HepG2 (cell line): ENCODE measurements at regions not wholly inside any gene's neighbourhood (a gene's known extent, or its start where the extent isn't known, plus 50 kb on each side); places are given as distances from the start of the nearest gene placed in this dataset.

Experiments used
- IKZF1 ChIP-seq: fragments of 450-650 bp; IDR thresholded peaks from 2 replicates; pipeline ENCODE4 v1.7.1; 2016
- POGK ChIP-seq: sonication (generic); formaldehyde crosslinking; conservative IDR thresholded peaks from 2 replicates; pipeline ENCODE4 v1.8.0; 2022; ENCODE audit warnings: mild to moderate bottlenecking, moderate library complexity, missing genetic modification reagents
- STAT6 ChIP-seq: sonication (generic); formaldehyde crosslinking; IDR thresholded peaks from 2 replicates; pipeline ENCODE4 v1.4.0; 2020; ENCODE audit warnings: missing genetic modification reagents, mild to moderate bottlenecking, borderline replicate concordance
- ZNF292 ChIP-seq: sonication (generic); formaldehyde crosslinking; IDR thresholded peaks from 2 replicates; pipeline ENCODE4 v1.8.1; 2022; ENCODE audit warnings: mild to moderate bottlenecking, low read depth, missing genetic modification reagents, borderline replicate concordance
- ZNF362 ChIP-seq: sonication (generic); formaldehyde crosslinking; IDR thresholded peaks from 2 replicates; pipeline ENCODE4 v1.4.0; 2020; ENCODE audit warnings: missing genetic modification reagents, mild to moderate bottlenecking, borderline replicate concordance
- ZNF580 ChIP-seq: IDR thresholded peaks from 2 replicates; pipeline ENCODE4 v1.6.1; 2016; ENCODE audit warnings: low read depth, borderline replicate concordance
- ZNF598 ChIP-seq: sonication (generic); formaldehyde crosslinking; IDR thresholded peaks from 2 replicates; pipeline ENCODE4 v1.5.1; 2020; ENCODE audit warnings: mild to moderate bottlenecking, missing genetic modification reagents, borderline replicate concordance
- ZNF674 ChIP-seq: sonication (generic); formaldehyde crosslinking; IDR thresholded peaks from 2 replicates; pipeline ENCODE4 v1.5.0; 2020; ENCODE audit warnings: low read depth, mild to moderate bottlenecking, missing genetic modification reagents
- ZNF879 ChIP-seq: sonication (generic); formaldehyde crosslinking; IDR thresholded peaks from 2 replicates; pipeline ENCODE4 v1.8.1; 2023; ENCODE audit warnings: missing genetic modification reagents

- no peak for TF ChIP-seq ZNF292 (CRISPR knock-in tag)
- TF ChIP-seq ZNF598, result no peak
- no peak for TF ChIP-seq ZNF879 (CRISPR knock-in tag)
- no peak for TF ChIP-seq STAT6 (CRISPR knock-in tag)
- no peak for TF ChIP-seq ZNF580 (CRISPR knock-in tag)
- no peak for TF ChIP-seq POGK (CRISPR knock-in tag)
- no peak for TF ChIP-seq IKZF1
- no peak for TF ChIP-seq ZNF362 (CRISPR knock-in tag)
- TF ChIP-seq ZNF674, result no peak
These were observed 88.5 kb downstream of the NPTX2 start (continued) for GRCh38 chr7:98705626-98706025.
